ENCODE measurements at regions not wholly inside any gene's neighbourhood (a gene's known extent, or its start where the extent isn't known, plus 50 kb on each side); places are given as distances from the start of the nearest gene placed in this dataset.
A peak's percentile ranks its signal among the peaks of the same experiment; 100 is the strongest.

- TF ChIP-seq CHD1 (IDR thresholded peaks at IDR 0.05; ENCODE audit: low read depth, low read length) (no peak), E4F1 (IDR thresholded peaks at IDR 0.05; ENCODE audit: borderline replicate concordance, partially characterized antibody) (no peak), ATF2 (IDR thresholded peaks at IDR 0.05; ENCODE audit: low read length) (no peak), ZZZ3 (IDR thresholded peaks at IDR 0.05; ENCODE audit: control insufficient read depth, insufficient read length, low read depth) (no peak)
Measured at GRCh38 chr2:41985573-41986095, 62.2 kb upstream of the PKDCC start (continued).

GRCh38 chr2:41989501-41990180 is 58.2 kb upstream of the PKDCC start:
- ChIA-PET CTCF (no interaction called here), SMC1A (ENCODE audit: uncharacterized antibody, unreplicated experiment) (no interaction called here), RAD21 (ENCODE audit: unreplicated experiment) (no interaction called here), POLR2A (no interaction called here)
- FAIRE-seq (no peak), ATAC-seq (no peak), DNase-seq (ENCODE audit: low read depth, low spot score) (no peak)
- peak; percentile 70 for TF ChIP-seq PKNOX1 (IDR thresholded peaks at IDR 0.05)
- TF ChIP-seq RFX5 (IDR thresholded peaks at IDR 0.05; ENCODE audit: low read depth, low read length), result no peak
- BruUV-seq (replicated peaks), result no TSS peak
- Histone ChIP-seq H3K4me3 (no peak overlapping the region), H3K79me2 (ENCODE audit: control insufficient read depth, insufficient read depth, low read length) (no peaks in the 10 kb centered on the region), H3K9me3 (replicated peaks; ENCODE audit: control insufficient read depth, insufficient read depth, low read length) (no peaks in the 10 kb centered on the region), H3K4me1 (ENCODE audit: control insufficient read depth, insufficient read depth, low read length) (no peaks in the 10 kb centered on the region), H3K36me3 (ENCODE audit: control insufficient read depth in 2 of 2, insufficient read depth in 2 of 2, low read length in 1 of 2) (no peaks in the 10 kb centered on the region), H2AFZ (ENCODE audit: control insufficient read depth, low read depth, low read length) (no peak overlapping the region), H3K27me3 (replicated peaks in 1 of 2; ENCODE audit: control insufficient read depth in 2 of 2, insufficient read depth in 2 of 2, low read length in 1 of 2) (peaks cover 0 to 2% of the 10 kb centered on the region in 2 experiments; a peak in 2 of 4 replicates), H4K20me1 (ENCODE audit: control insufficient read depth, insufficient read depth) (no peaks in the 10 kb centered on the region), H3K4me2 (ENCODE audit: control insufficient read depth, insufficient read depth) (no peak overlapping the region), H3K9ac (ENCODE audit: control insufficient read depth, insufficient read depth, low read length) (no peak overlapping the region), H3K27ac (ENCODE audit: control insufficient read depth, insufficient read depth) (no peak overlapping the region)
- intact Hi-C loops (cut with micrococcal nuclease; ENCODE audit: unreplicated experiment), result no loop called here
- WGBS (ENCODE audit: insufficient coverage, insufficient replicate concordance, low lambda C conversion rate, missing lambda C conversion rate), result 33% methylated on average over 3 of the region's 3 CpGs
- in situ Hi-C loops (cut with MboI), result no loop called here

Data from GM12878 (cell line).